ENCODE measurements at regions not wholly inside any gene's neighbourhood (a gene's known extent, or its start where the extent isn't known, plus 50 kb on each side); places are given as distances from the start of the nearest gene placed in this dataset.

GRCh38 chrX:2607113-2607512, 84.0 kb upstream of the CD99 start:
- DNase-seq: no peak

- no peak for DNase-seq
Observed at GRCh38 chrX:2600564-2600963, 90.5 kb upstream of the CD99 start.

GRCh38 chrX:2596555-2597255, 94.4 kb upstream of the CD99 start:
- no peak for DNase-seq

- no peak for DNase-seq
Observed at GRCh38 chrX:2596045-2596444, 95.0 kb upstream of the CD99 start.

- no peak for DNase-seq
Observed at GRCh38 chrX:2595258-2595657, 94.5 kb upstream of the DHRSX start.

GRCh38 chrX:2594491-2594890, 93.7 kb upstream of the DHRSX start:
- DNase-seq: no peak

GRCh38 chrX:2592279-2592678, 91.5 kb upstream of the DHRSX start:
- no peak for DNase-seq

GRCh38 chrX:2589186-2590020, 88.6 kb upstream of the DHRSX start:
- DNase-seq: no peak

- no peak for DNase-seq
Observed at GRCh38 chrX:2588049-2588448, 87.3 kb upstream of the DHRSX start.

GRCh38 chrX:2587146-2587545, 86.4 kb upstream of the DHRSX start:
- DNase-seq: no peak

GRCh38 chrX:2585158-2585470, 84.3 kb upstream of the DHRSX start:
- no peak for DNase-seq

- no peak for DNase-seq
Observed at GRCh38 chrX:2584251-2585157, 83.7 kb upstream of the DHRSX start.

GRCh38 chrX:2583194-2584162, 82.7 kb upstream of the DHRSX start:
- DNase-seq: no peak

- DNase-seq: no peak
Observed at GRCh38 chrX:2582667-2583066, 81.9 kb upstream of the DHRSX start.

GRCh38 chrX:2581296-2581695, 80.5 kb upstream of the DHRSX start:
- DNase-seq: no peak

GRCh38 chrX:2578864-2579263, 78.1 kb upstream of the DHRSX start:
- no peak for DNase-seq

GRCh38 chrX:2577844-2578466, 77.2 kb upstream of the DHRSX start:
- DNase-seq: no peak

- no peak for DNase-seq
Observed at GRCh38 chrX:2576793-2577192, 76.0 kb upstream of the DHRSX start.

GRCh38 chrX:2574271-2574670, 73.5 kb upstream of the DHRSX start:
- DNase-seq: no peak

GRCh38 chrX:2572740-2573139, 72.0 kb upstream of the DHRSX start:
- no peak for DNase-seq

- no peak for DNase-seq
Observed at GRCh38 chrX:2568125-2568524, 67.3 kb upstream of the DHRSX start.

GRCh38 chrX:2566055-2566454, 65.3 kb upstream of the DHRSX start:
- DNase-seq: no peak
